Stromal cell of bone marrow (primary cell): ENCODE measurements at regions not wholly inside any gene's neighbourhood (a gene's known extent, or its start where the extent isn't known, plus 50 kb on each side); places are given as distances from the start of the nearest gene placed in this dataset.
"Not testable (repeated sequence)": the region's sequence is repeated elsewhere in the genome, so short reads cannot be mapped to it uniquely, and the experiment has no call there.

Experiments used
- DNase-seq: peaks from one replicate; pipeline ENCODE4 v3.0.0-alpha.2; 2012; ENCODE audit warnings: low read depth

- DNase-seq = no peak
Measured at GRCh38 chr2:228417526-228417925, 236.0 kb upstream of the SPHKAP start.

GRCh38 chr2:228410061-228410460 lies 228.6 kb upstream of the SPHKAP start:
- DNase-seq = no peak

DNA sequence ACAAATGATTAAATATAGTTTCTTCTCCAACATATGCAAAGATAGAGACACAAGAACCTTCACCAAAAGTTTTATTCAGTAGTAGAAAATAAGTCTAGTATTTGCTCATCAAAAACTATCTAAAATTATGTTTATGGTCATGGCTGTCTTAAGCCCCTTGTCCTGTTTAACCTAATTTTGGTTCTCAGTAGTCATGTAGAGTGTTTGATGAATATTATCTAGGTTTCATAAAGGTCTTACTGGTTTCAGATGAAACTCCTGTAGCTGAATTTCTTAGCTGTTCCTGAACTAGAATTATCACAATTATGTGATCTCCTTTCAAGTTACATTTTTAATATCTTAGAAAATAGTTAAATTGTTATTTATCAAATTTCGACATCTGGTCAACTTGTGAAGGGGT lies 228.0 kb upstream of the SPHKAP start:
- DNase-seq = no peak

GRCh38 chr2:228408529-228409227 lies 227.2 kb upstream of the SPHKAP start:
- no peak for DNase-seq

GRCh38 chr2:228407821-228408220 lies 226.3 kb upstream of the SPHKAP start:
- no peak for DNase-seq

- no peak for DNase-seq
Measured at GRCh38 chr2:228401065-228401912, 219.8 kb upstream of the SPHKAP start.

DNA sequence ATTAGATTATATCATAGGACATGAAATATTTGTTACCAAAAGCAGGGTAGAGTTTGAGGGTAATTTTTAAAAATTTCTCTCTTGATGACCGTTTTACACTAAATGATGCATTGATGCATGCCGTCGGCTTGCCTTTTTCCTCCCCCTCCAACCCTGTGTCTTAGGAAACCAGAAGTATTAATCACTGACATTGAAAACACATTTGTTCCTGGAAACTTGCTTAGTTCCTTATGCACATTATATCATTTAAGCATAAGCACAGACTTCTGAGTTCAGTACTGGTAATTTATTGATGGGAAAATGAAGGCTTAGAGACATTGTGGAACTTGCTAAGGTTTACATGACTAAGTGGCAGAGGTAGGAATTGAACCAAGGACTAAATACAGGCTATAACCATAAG lies 206.3 kb upstream of the SPHKAP start:
- no peak for DNase-seq

DNA sequence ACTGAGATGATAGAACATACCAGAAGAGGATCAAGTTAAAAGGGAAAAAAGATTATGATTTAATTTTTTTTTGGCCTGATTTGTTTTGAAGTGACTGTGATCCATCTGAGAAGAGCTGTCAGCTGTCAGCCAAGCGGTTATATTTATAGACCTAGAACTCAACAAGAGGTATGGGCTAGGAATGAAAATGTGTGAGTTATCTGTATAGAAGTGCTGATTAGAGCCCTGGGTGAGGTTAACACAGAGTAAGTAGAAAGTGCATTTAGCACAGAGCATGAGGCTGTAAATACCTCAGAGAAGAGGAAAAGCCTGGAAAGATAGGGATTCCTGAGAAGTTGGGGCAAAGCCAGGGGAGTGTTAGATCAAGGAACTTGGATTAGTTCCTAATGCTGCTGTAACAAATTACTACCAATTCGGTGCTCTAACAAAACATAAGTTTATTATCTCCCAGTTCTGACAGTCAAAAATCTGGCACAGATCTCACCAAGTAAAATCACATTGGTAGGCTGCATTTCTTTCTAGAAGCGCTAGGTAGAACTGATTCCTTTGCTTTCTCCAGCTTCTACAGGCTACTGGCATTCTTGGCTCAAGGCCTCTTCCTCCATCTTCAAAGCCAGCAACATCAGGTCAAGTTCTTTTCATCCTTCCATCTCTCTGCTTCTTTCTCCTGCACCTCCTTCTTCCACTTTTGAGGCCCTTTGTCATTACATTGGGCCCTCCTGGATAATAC lies 197.4 kb upstream of the SPHKAP start:
- no peak for DNase-seq

- no peak for DNase-seq
Measured at GRCh38 chr2:228378233-228378632, 196.7 kb upstream of the SPHKAP start.

- no peak for DNase-seq
Measured at GRCh38 chr2:228377533-228377932, 196.0 kb upstream of the SPHKAP start.

DNA sequence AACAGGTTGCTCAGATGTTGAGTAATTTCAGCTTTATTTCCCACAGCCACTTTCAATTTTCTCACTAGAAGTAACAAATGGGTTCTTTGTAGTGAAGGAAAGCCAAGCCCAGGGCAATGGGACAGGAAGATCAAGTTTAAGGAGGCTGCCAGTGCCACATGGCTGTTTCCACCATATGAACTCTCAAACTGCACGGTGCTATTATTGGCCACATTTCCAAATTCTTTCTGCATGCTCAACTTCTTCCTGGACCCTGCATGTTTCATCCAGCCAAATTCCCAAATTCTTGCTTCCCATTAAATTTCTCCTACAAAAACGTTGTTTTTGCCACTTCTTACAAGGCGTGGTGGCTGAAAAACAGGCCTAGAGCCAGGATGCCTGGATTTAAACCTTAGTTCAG lies 193.3 kb upstream of the SPHKAP start:
- no peak for DNase-seq

- no peak for DNase-seq
Measured at GRCh38 chr2:228373191-228373590, 191.7 kb upstream of the SPHKAP start.

GRCh38 chr2:228372212-228372611 lies 190.7 kb upstream of the SPHKAP start:
- DNase-seq = no peak

DNA sequence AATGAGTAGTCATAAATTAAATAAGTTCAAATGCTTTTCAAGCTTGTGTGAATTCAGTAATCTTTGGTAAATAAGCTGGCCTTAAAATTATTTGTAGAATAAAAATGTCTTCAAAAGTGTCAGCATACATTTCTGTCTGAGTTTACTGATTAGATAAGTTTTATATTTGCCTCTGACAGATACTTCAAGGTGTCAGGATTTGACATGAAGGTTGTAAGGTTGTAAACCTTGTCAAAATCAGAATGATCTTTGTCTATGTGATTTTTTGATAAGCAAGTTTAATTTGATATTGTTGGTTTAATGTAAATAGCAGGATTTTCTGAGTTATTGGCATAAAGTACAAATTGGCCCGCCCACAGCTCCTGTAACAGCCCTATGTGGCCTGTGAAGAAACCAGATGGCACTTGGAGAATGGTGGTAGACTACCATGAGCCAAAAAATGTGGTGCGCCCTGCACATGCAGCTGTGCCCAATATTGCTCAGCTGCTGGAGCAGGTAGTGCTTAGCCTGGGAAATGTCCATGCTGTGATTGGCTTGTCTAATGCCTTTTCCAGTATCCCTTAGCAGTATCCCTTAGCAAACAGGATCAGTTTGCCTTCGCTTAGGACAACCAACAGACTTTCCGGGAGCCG lies 188.0 kb upstream of the SPHKAP start:
- DNase-seq = no peak

- no peak for DNase-seq
Measured at GRCh38 chr2:228367356-228367755, 185.9 kb upstream of the SPHKAP start.

- DNase-seq = no peak
Measured at GRCh38 chr2:228359473-228359872, 178.0 kb upstream of the SPHKAP start.

GRCh38 chr2:228355897-228356296 lies 174.4 kb upstream of the SPHKAP start:
- DNase-seq = no peak

DNA sequence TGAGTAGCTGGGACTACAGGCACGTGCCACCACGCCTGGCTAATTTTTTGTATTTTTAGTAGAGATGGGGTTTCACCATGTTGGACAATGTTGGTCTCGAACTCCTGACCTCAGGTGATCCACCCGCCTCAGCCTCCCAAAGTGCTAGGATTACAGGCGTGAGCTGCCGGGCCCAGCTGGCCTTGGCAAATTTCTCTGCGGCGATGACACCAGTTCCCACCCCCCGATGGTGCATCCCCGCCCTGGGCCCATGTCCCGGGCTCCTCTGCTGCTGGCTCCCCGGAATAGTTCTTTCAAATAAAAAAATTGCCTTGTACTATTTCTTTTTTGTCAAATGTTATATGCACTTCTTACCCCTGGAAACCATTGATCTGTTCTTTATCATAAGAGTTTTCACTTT lies 171.5 kb upstream of the SPHKAP start:
- DNase-seq = not testable (repeated sequence)

- DNase-seq = no peak
Measured at GRCh38 chr2:228352048-228352447, 170.6 kb upstream of the SPHKAP start.

DNA sequence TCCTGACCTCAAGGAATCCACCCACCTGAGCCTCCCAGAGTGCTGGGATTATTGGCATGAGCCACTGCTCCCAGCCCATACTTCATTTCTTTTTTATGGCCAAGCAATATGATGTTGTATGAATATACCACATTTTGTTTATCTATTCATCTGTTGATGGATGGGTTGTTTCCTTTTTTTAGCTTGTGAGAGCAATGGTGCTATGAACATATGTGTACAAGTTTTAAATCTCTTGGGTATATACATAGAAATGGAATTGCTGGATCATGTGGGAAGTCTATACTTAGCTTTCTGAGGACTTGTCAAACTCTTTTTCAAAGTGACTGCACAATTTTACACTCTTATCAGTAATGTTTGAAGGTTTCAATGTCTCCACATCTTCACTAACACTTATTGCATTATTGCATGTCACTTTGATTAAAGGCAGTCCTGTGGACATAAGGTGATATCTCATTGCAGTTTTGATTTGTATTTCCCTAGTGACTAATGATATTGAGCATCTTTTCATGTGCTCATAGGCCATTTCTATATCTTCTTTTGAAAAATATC lies 167.1 kb upstream of the SPHKAP start:
- no peak for DNase-seq

- no peak for DNase-seq
Measured at GRCh38 chr2:228344531-228344930, 163.0 kb upstream of the SPHKAP start.

- no peak for DNase-seq
Measured at GRCh38 chr2:228339525-228339924, 158.0 kb upstream of the SPHKAP start.
